Hematopoietic multipotent progenitor cell treated with erythropoietin and hydrocortisone succinate and interleukin-3 and kit ligand, for 8 days (in vitro differentiated cells): ENCODE measurements at regions not wholly inside any gene's neighbourhood (a gene's known extent, or its start where the extent isn't known, plus 50 kb on each side); places are given as distances from the start of the nearest gene placed in this dataset.
A peak's percentile ranks its signal among the peaks of the same experiment; 100 is the strongest.
"Not testable (repeated sequence)": the region's sequence is repeated elsewhere in the genome, so short reads cannot be mapped to it uniquely, and the experiment has no call there.

Experiments used
- DNase-seq: peaks from one replicate; pipeline ENCODE4 v3.0.0-alpha.2; 2015

- DNase-seq, result no peak
Measured at GRCh38 chr12:34607520-34608195, 585.4 kb downstream of the ALG10 start.

GRCh38 chr12:34613988-34614387, 591.7 kb downstream of the ALG10 start:
- not testable (repeated sequence) for DNase-seq

- DNase-seq, result peak; percentile 37
Measured at GRCh38 chr12:34625116-34625515, 602.8 kb downstream of the ALG10 start.

GRCh38 chr12:34626363-34627157, 604.3 kb downstream of the ALG10 start:
- no peak for DNase-seq
